ENCODE measurements at regions not wholly inside any gene's neighbourhood (a gene's known extent, or its start where the extent isn't known, plus 50 kb on each side); places are given as distances from the start of the nearest gene placed in this dataset.

DNA sequence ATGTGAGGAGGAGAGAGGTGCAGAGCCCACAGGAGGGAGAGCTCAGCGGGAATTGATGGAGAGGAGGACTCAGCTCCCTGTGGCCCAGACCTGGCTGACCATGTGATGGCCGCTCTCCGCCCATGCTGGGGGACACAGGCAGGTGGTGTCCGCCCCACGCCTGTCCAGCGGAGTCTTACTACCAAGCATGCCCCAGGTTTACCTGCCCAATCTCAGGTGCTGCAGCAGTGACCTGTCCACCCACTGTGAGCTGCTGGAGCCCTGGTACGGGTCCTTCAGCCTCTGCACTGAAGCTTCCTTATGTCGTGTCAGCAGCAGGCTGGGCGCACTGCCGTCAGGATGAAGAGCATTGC is 170.8 kb downstream of the RTP5 start:
- TF ChIP-seq POLR2A (IDR thresholded peaks at IDR 0.05; ENCODE audit: low read length) (no peak), GATA1 (IDR thresholded peaks at IDR 0.05; ENCODE audit: low read depth, low read length) (no peak)

Measured in erythroblast (primary cell).